Activated naive CD8-positive, alpha-beta T cell (primary cell): ENCODE measurements at regions not wholly inside any gene's neighbourhood (a gene's known extent, or its start where the extent isn't known, plus 50 kb on each side); places are given as distances from the start of the nearest gene placed in this dataset.

Source experiments
- H3K27ac Mint-ChIP-seq: one replicate; pipeline ENCODE4 v1.8.0; 2021; ENCODE audit warnings: mixed read lengths
- H3K27me3 Mint-ChIP-seq: one replicate; pipeline ENCODE4 v1.8.0; 2021; ENCODE audit warnings: mixed read lengths
- H3K36me3 Mint-ChIP-seq: one replicate; pipeline ENCODE4 v1.8.0; 2021; ENCODE audit warnings: mixed read lengths
- H3K4me1 Mint-ChIP-seq: one replicate; pipeline ENCODE4 v1.8.0; 2021; ENCODE audit warnings: low read depth, mixed read lengths
- H3K4me3 Mint-ChIP-seq: one replicate; pipeline ENCODE4 v1.8.0; 2021; ENCODE audit warnings: mild to moderate bottlenecking, mixed read lengths
- H3K9me3 Mint-ChIP-seq: one replicate; pipeline ENCODE4 v1.8.0; 2021; ENCODE audit warnings: low read depth, mixed read lengths

GRCh38 chr2:64401529-64401880 is 52.5 kb upstream of the LGALSL start:
- no peak overlapping the region for H3K4me3 Mint-ChIP-seq
- no peaks in the 10 kb centered on the region for H3K9me3 Mint-ChIP-seq
- H3K36me3 Mint-ChIP-seq = no peaks in the 10 kb centered on the region
- H3K27ac Mint-ChIP-seq = no peak overlapping the region
- no peaks in the 10 kb centered on the region for H3K27me3 Mint-ChIP-seq
- H3K4me1 Mint-ChIP-seq = no peaks in the 10 kb centered on the region

GRCh38 chr2:64402876-64403275 is 51.1 kb upstream of the LGALSL start:
- H3K9me3 Mint-ChIP-seq = no peaks in the 10 kb centered on the region
- H3K4me3 Mint-ChIP-seq = no peak overlapping the region
- H3K27me3 Mint-ChIP-seq = no peaks in the 10 kb centered on the region
- no peaks in the 10 kb centered on the region for H3K36me3 Mint-ChIP-seq
- no peak overlapping the region for H3K27ac Mint-ChIP-seq
- H3K4me1 Mint-ChIP-seq = no peaks in the 10 kb centered on the region

- Mint-ChIP-seq H3K4me3 (no peak overlapping the region), H3K27me3 (no peaks in the 10 kb centered on the region), H3K36me3 (no peaks in the 10 kb centered on the region), H3K9me3 (no peaks in the 10 kb centered on the region), H3K27ac (no peak overlapping the region), H3K4me1 (no peaks in the 10 kb centered on the region)
Measured at GRCh38 chr2:64403426-64403825, 50.5 kb upstream of the LGALSL start.

- H3K9me3 Mint-ChIP-seq = no peaks in the 10 kb centered on the region
- H3K27ac Mint-ChIP-seq = no peak overlapping the region
- H3K27me3 Mint-ChIP-seq = no peaks in the 10 kb centered on the region
- H3K36me3 Mint-ChIP-seq = no peaks in the 10 kb centered on the region
- H3K4me3 Mint-ChIP-seq = no peak overlapping the region
- no peaks in the 10 kb centered on the region for H3K4me1 Mint-ChIP-seq
Measured at GRCh38 chr2:64404002-64404731, 49.8 kb upstream of the LGALSL start.
